MM.1S (cell line): ENCODE measurements at regions not wholly inside any gene's neighbourhood (a gene's known extent, or its start where the extent isn't known, plus 50 kb on each side); places are given as distances from the start of the nearest gene placed in this dataset.

Source experiments
- CTCF ChIP-seq: fragments of 300-600 bp; sonication (generic); IDR thresholded peaks from 2 replicates; pipeline ENCODE4 v1.5.1; 2016; ENCODE audit warnings: antibody characterized with exemption, low read length, mixed read lengths
- EZH2 ChIP-seq: fragments of 300-600 bp; sonication (generic); optimal IDR thresholded peaks from 2 replicates; pipeline ENCODE3; 2017; ENCODE audit warnings: low read depth, mild to moderate bottlenecking, antibody characterized with exemption, low read length, mixed read lengths
- EZH2phosphoT487 ChIP-seq: fragments of 300-600 bp; sonication (generic); IDR thresholded peaks from 2 replicates; pipeline ENCODE4 v1.6.1; 2018; ENCODE audit warnings: antibody characterized with exemption, low read length

GRCh38 chr1:199220031-199220430, 581.2 kb downstream of the PTPRC start:
- no peak for TF ChIP-seq CTCF
- no peak for TF ChIP-seq EZH2phosphoT487
- TF ChIP-seq EZH2: no peak
